ACC112 (cell line): ENCODE measurements at regions not wholly inside any gene's neighbourhood (a gene's known extent, or its start where the extent isn't known, plus 50 kb on each side); places are given as distances from the start of the nearest gene placed in this dataset.

Experiments used
- H2AFZ ChIP-seq: fragments of 200-600 bp; sonication (generic); one replicate; pipeline ENCODE4 v1.6.0; 2017; ENCODE audit warnings: antibody characterized with exemption, low read length; ENCODE audit not compliant: unreplicated experiment
- H3K27ac ChIP-seq: fragments of 200-600 bp; sonication (generic); 2 replicates; pipeline ENCODE4 v1.5.1; 2014; ENCODE audit warnings: low read depth, mild to moderate bottlenecking, antibody characterized with exemption, low read length, moderate library complexity
- H3K27me3 ChIP-seq: fragments of 200-600 bp; sonication (generic); 2 replicates; pipeline ENCODE4 v1.6.1; 2014; ENCODE audit warnings: mild to moderate bottlenecking, antibody characterized with exemption, low read length, moderate library complexity, mixed read lengths; ENCODE audit not compliant: insufficient read depth
- H3K36me3 ChIP-seq: fragments of 200-600 bp; sonication (generic); 2 replicates; pipeline ENCODE4 v1.6.1; 2016; ENCODE audit warnings: mild to moderate bottlenecking, antibody characterized with exemption, low read length, moderate library complexity, mixed read lengths; ENCODE audit not compliant: insufficient read depth
- H3K4me1 ChIP-seq: fragments of 200-600 bp; sonication (generic); one replicate; pipeline ENCODE4 v1.6.1; 2016; ENCODE audit warnings: low read length, mixed read lengths; ENCODE audit not compliant: insufficient read depth, unreplicated experiment, control insufficient read depth
- H3K4me3 ChIP-seq: fragments of 200-600 bp; sonication (generic); 2 replicates; pipeline ENCODE4 v1.5.1; 2014; ENCODE audit warnings: mild to moderate bottlenecking, low read depth, low read length
- H3K79me2 ChIP-seq: fragments of 200-600 bp; sonication (generic); one replicate; pipeline ENCODE4 v1.6.0; 2016; ENCODE audit warnings: low read length; ENCODE audit not compliant: control insufficient read depth, unreplicated experiment, insufficient read depth

DNA sequence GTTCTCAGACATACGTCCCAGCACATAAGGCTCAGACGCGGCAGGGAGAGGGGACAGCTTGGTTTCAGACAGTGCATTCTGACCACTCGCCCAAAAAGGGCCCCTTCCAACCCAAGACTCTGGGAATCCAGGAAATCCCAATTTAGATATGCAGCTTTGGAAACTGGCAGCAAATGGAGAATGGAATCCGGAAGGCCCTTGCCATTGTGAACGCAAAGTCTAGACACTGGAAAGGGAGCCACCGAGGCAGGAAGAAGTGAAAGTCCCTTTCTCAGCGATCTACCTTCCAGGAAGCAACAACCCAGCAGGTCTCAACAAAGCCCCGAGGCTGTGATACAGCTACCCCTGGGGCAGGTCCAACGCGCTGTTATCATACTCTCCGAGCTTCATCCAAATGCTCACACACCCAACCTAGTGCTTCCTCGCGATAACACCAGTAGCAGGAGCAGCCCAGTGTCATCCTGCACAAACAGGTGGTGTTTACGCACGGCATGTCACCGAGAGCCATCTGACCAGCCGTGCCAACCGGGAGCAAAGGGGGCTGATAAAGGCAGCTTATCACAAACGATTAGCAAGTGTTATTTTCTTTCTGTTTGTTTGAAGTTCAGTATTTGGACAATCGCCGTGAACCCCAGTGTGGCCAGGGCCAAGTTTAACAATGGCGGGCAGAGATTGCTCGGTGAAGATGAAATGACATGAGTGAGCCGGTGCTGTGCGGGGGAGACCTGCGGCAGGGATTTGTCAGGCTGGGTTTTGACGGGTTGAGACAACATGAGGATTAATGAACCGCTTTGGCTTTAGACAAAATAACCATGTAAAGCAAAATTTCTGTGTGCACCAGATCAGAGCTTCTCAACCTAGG, 240.6 kb downstream of the FOXL1 start:
- no peaks in the 10 kb centered on the region for H3K79me2 ChIP-seq
- H2AFZ ChIP-seq, result no peak overlapping the region
- no peaks in the 10 kb centered on the region for H3K27me3 ChIP-seq
- peaks cover 19% of the 10 kb centered on the region for H3K4me1 ChIP-seq
- H3K4me3 ChIP-seq, result no peak overlapping the region
- no peaks in the 10 kb centered on the region for H3K36me3 ChIP-seq
- H3K27ac ChIP-seq, result no peak overlapping the region

DNA sequence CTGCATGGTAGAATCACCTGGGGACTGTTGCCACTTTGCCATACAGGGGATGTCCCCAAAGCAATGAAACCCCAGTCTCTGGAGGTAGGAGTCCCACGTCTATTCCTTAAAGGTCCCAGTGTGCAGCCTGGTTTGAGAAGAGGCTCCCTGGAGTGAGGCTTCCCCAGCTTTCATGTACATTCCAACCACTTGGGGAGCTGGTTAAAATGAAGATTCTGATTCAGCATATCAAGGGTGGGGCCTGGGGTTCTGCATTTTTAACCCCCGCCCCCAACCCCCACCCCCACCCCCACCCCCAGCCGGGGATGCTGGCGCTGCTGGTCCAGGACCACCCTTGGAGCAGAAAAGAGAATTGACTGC, 241.2 kb downstream of the FOXL1 start:
- Histone ChIP-seq H3K4me3 (no peak overlapping the region), H3K27me3 (no peaks in the 10 kb centered on the region), H2AFZ (no peak overlapping the region), H3K27ac (no peak overlapping the region), H3K79me2 (no peaks in the 10 kb centered on the region), H3K36me3 (no peaks in the 10 kb centered on the region), H3K4me1 (peaks cover 22% of the 10 kb centered on the region)

DNA sequence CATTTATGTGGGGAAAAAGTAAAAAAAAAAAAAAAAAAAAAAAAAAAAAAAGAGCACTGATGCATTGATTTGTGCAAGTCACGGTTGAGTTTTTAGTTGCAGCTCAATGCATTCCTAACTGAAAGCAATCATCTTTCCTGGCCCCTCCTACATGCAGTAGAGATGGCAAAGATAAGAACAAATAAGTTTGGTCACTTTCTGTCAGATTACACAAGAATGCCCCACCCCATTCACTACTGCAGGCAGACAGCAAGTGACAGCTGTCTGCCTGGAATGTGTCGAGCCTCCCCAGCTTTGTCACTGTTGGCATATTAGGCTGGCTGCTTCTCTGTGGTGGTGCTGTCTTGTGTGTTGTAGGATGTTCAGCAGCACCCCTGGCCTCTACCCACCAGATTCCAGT, 243.5 kb downstream of the FOXL1 start:
- H2AFZ ChIP-seq, result no peak overlapping the region
- no peaks in the 10 kb centered on the region for H3K79me2 ChIP-seq
- H3K36me3 ChIP-seq, result no peaks in the 10 kb centered on the region
- H3K27me3 ChIP-seq, result no peaks in the 10 kb centered on the region
- H3K4me3 ChIP-seq, result no peak overlapping the region
- no peak overlapping the region for H3K27ac ChIP-seq
- peaks cover 35% of the 10 kb centered on the region for H3K4me1 ChIP-seq

DNA sequence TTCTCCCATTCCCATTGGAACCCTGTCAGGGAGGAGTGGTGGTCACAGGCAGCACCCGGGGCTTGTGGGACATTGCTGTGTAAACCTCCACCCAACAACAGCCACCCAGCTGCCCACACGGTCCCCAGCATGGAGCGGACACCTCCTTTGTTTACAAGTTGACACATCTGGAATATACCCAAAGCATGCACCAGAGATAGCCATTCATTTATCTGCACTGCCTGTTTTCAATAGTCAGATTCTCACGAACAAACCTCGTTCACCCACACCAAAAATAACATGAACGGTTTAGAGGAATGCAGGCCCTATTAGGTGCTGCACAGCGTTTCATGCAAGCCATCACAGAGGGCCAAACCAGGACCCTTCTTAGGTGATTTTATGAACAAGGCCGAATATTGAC, 244.8 kb downstream of the FOXL1 start:
- no peaks in the 10 kb centered on the region for H3K27me3 ChIP-seq
- no peaks in the 10 kb centered on the region for H3K79me2 ChIP-seq
- no peak overlapping the region for H2AFZ ChIP-seq
- H3K27ac ChIP-seq, result peak overlapping the region; percentile 98
- H3K4me1 ChIP-seq, result peaks cover 35% of the 10 kb centered on the region
- H3K36me3 ChIP-seq, result no peaks in the 10 kb centered on the region
- H3K4me3 ChIP-seq, result peak overlapping the region; percentile 63; the same call in 1 of the 2 replicates

DNA sequence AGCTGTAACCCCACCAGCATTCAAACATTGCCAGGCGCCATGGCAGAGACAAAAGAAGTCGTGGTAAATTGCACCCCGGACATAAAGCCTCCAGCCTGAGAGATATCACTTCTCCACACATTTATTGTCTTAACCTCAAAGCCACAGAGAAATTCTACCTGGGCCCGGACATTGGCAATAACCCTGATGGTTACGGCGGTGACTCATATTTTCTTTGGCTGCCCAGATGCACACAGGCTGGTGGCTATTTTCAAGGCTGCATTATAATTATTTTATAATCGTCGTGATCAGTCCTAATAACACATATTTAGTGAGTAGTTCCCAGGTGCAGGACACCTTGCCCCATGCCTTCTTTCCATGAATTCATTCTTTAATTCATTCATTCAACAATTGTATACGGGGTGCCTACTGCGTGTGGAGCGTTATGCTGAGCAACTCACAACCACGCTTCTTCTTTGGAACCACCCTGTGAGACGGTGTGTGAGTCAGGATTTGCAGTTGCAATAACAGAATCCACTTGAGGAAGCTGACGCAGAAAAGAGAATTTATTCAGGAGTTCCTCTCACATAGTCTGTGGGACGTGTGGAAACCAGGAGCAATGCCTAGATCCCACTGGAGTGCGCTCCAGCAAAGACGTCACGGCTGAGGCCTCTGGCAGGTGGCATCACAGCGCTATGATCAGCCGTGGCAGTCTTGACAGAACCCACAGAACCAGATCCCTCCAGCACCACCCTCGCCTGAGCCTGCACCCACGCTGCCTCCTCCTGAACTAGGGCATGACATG, 245.7 kb downstream of the FOXL1 start:
- Histone ChIP-seq H3K36me3 (no peaks in the 10 kb centered on the region), H3K4me3 (peak overlapping the region; percentile 63), H3K27me3 (no peaks in the 10 kb centered on the region), H3K4me1 (peaks cover 35% of the 10 kb centered on the region), H3K79me2 (no peaks in the 10 kb centered on the region), H3K27ac (peak overlapping the region; percentile 98), H2AFZ (peak overlapping the region; percentile 42)

DNA sequence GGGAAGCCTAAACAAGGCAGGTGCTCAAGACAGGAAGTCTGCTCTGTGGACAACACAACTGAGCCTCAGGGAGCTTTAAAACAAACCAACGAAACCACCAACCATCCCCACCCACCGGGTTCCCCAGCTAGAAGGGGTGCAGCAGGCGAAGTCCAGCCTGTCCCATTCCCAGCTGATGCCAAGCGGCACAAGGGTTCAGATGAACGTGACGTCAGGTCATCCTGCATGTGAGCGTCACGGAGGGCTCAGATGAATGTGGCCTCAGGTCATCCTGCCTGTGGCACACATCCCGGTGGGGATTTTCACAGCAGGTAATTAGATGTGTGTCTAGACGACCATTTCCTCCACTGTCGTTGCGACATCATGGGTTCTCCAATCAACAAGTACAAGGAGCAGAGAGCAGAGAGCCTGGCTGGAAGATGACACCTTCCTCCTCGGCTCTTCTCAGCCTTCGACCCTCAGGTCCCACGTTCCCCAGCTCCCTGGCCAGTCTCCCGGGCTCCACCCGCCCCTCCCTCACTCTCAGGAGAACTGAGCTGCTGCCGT, 246.5 kb downstream of the FOXL1 start:
- Histone ChIP-seq H3K27me3 (no peaks in the 10 kb centered on the region), H3K27ac (peak overlapping the region; percentile 98), H3K4me3 (no peak overlapping the region), H3K4me1 (peaks cover 35% of the 10 kb centered on the region), H3K36me3 (no peaks in the 10 kb centered on the region), H2AFZ (no peak overlapping the region), H3K79me2 (no peaks in the 10 kb centered on the region)

DNA sequence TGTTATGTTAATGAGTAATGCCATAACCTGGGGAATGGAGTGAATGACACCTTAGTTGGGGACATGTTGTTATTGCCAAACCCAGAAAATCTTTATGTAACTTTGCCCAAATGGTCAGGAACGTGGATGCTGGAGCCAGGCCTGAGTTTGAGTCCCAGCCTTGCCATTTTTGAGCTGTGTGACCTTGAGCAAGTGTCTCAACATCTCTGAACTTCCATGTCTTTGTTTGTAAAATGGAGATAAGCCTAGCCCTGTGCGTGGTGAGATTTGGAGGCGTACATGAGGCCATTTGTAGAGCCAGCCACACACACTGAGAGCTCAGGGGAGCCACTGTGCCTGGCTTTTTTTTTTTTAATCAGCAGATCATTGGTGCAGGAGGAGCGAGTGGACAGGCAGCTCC, 247.3 kb downstream of the FOXL1 start:
- Histone ChIP-seq H3K27ac (peak overlapping the region; percentile 98; the same call in 1 of the 2 replicates), H3K4me3 (no peak overlapping the region), H2AFZ (no peak overlapping the region), H3K4me1 (peaks cover 35% of the 10 kb centered on the region), H3K27me3 (no peaks in the 10 kb centered on the region), H3K36me3 (no peaks in the 10 kb centered on the region), H3K79me2 (no peaks in the 10 kb centered on the region)

DNA sequence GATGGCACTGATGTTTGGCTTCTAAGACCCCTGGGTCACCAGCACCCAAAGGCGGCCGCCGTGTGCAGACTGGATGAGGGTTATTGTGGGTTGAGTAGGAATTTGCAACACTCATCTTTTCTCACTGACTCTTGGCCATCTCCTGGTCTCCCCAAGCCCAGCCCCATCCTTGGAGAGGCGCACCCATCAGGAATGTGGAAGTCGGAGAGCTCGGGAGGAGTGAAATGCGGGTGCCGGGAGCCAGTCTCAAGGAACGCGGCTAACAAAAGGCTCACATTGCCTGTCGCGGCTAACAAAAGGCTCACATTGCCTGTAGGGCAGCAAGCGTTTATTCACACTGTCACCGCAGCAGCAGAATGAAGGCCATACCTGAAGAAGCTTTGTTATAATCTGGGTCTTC, 248.6 kb downstream of the FOXL1 start:
- Histone ChIP-seq H3K4me3 (no peak overlapping the region), H3K27ac (no peak overlapping the region), H3K27me3 (no peaks in the 10 kb centered on the region), H3K79me2 (no peaks in the 10 kb centered on the region), H2AFZ (no peak overlapping the region), H3K36me3 (no peaks in the 10 kb centered on the region), H3K4me1 (peaks cover 35% of the 10 kb centered on the region)

DNA sequence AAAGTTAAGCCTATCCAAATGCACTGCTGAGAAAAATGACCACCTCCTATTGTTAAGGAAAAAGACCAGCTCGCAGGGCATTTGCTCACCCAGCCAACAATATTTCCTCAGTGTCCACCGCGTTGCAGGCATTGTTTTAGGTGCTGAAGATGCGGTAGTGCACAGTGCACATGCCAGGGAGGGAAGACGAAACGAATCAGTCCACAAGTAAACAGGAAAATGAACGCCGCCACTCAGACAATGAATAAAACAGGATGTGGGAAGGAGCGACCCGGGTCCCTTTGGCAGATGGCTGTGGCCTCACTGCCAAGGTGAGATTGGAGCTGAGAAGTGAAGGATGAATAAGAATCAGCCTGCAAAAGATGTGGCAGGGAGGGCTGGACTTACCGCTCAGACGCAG, 249.2 kb downstream of the FOXL1 start:
- no peak overlapping the region for H3K27ac ChIP-seq
- no peaks in the 10 kb centered on the region for H3K27me3 ChIP-seq
- H3K4me3 ChIP-seq, result no peak overlapping the region

DNA sequence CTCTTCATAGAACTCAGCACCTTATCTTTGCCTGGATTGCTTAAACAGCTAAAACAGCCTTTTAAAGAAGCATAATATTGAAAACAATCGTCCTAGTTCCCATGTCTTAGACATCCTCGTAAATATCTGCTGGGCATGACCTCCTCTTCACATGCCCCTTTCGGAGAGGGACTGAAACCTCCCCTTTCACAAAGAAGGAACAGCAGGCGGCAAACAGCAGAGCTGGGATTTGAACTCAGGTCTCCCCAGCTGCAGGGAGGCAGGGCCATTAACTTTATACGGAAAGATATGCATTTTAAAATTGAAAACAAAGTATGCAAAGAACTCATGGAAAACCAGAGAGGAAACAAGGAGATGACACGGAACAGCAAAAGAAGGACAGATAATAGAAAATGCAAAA, 249.9 kb downstream of the FOXL1 start:
- Histone ChIP-seq H3K27me3 (no peaks in the 10 kb centered on the region), H3K27ac (no peak overlapping the region), H3K79me2 (no peaks in the 10 kb centered on the region), H3K4me1 (peaks cover 23% of the 10 kb centered on the region), H3K36me3 (no peaks in the 10 kb centered on the region), H3K4me3 (no peak overlapping the region), H2AFZ (no peak overlapping the region)

More for the DNA sequence above, 249.2 kb downstream of the FOXL1 start:
- Histone ChIP-seq H2AFZ (no peak overlapping the region), H3K4me1 (peaks cover 29% of the 10 kb centered on the region), H3K79me2 (no peaks in the 10 kb centered on the region), H3K36me3 (no peaks in the 10 kb centered on the region)
